CMK (cell line): ENCODE measurements at regions not wholly inside any gene's neighbourhood (a gene's known extent, or its start where the extent isn't known, plus 50 kb on each side); places are given as distances from the start of the nearest gene placed in this dataset.
A peak's percentile ranks its signal among the peaks of the same experiment; 100 is the strongest.

ENCODE experiments used
- DNase-seq: peaks from one replicate; pipeline ENCODE4 v3.0.0-alpha.2; 2010; ENCODE audit warnings: low read depth

DNA sequence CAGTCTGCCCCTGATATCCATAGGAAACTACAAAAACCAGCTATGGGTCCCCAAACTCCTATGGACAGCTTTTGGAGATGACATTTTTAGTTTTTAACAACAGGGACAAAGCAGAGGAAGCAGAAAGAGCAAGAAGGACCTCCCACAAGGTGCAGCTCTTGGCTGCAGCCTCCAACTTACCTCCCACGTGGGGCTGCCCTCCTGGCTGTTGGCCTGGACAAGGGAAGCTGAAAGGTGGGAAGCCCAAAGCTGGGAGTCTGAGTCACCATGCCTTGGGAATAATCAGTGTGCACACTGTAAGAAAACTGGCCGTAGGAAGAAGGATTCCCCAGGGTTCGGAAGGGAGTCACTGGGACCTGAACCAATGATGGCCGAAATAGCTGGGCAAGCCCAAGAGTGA is 51.8 kb upstream of the PAX1 start:
- DNase-seq: no peak

DNA sequence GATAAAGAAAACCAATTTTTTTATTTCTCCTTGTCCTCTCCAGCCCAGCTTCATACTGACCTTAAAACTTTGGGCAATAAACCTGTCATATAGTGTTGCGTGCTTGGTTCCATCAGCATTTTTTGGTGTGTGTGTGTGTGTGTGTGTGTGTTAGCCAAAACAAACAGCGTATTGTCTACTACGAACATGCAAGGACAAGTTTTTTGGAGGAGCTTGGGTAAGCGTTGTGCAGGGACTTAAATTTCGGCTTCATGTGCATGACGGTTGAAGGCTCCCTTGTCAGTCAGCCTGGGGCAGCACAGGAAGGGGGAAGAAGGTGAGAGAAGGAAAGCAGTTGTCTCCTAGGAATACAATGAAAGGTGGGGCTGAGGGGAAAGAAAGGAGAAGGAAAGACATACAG is 62.0 kb upstream of the PAX1 start:
- DNase-seq: no peak

DNA sequence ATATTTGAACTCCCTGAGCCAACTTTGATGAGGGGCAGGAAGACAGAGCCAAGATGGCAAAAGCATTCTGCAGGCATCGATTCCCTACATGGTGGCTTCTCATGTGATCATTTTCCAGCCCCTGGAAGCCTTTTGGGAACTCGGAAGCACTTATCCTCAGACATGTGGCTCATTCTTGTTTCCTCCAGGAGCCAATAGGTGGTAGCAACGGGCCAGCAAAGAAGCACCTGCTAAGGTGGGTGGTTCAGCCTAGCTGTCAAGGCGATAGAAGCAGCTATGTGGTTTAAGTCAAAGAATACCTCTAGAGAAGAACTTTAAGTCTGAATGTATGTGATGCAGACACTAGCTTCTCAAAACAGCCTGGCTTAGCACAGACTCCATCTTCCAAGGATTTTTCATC is 64.9 kb upstream of the PAX1 start:
- DNase-seq: no peak

DNA sequence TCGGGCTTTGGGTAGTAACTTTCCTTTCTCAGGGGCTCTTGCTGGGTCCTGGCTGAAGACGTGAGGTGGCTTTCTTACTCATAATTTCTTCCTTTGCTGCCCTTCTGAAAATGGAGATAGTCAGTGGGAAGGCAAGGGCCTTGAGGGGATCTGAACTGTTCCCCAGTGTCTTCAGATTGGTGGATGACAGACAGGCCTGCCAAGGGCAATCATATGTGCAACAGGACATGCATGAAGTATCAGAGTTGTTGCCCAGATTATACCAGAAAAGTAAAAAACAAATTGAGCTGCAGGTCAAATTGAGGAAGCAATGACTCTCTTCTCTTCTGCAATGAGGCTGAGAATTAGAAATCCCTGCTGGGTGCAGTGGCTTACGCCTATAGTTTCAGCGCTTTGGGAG is 71.6 kb upstream of the PAX1 start:
- DNase-seq: no peak

DNA sequence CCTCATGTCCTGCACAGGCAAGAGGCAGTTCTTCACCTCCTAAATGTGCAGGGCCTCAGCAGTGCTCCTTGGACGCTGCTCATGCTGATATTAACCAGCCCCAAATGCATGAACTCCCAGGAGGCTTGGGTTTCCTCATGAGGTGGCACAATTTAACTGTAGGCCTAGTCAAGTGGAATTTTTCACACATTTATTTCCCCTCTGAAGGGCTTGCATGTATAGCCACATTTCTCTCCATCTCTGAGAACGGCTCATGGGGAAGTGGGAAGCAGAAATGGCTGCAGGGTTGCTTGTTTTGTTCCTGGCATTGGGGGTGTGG is 72.8 kb upstream of the PAX1 start:
- no peak for DNase-seq

DNA sequence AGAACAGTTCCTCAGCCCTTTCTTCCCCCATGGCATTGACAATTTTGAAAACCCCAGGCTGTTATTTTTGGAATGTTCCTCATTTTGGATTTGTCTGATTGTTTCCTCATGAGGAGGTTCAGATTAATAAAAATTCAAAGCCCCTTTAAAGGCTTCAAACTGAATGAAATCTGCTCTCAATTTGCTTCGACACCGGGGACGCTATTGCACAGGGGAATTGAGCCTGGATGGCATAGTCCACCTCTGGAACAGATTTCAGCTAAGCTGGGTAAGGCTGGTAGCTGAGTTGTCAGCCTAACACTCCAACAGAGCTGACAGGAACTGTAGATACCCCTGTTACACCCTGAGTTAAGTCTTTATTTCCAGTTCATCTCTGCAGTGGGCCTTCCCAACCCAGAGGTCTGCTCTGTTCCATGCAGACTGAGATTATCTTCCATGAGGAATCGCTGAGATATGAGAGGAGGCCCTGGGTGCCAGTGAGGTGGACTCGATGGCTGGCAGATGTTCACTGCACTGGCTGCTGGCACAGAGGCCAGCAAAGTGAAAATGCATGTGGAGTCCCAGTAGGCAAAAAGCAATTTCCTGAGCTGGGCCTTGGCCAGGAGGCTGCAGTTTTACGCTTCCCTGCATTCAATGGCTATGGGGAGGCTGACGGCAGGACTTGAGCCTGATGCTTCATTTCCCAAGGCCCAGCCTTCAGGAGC is 73.3 kb upstream of the PAX1 start:
- no peak for DNase-seq

DNA sequence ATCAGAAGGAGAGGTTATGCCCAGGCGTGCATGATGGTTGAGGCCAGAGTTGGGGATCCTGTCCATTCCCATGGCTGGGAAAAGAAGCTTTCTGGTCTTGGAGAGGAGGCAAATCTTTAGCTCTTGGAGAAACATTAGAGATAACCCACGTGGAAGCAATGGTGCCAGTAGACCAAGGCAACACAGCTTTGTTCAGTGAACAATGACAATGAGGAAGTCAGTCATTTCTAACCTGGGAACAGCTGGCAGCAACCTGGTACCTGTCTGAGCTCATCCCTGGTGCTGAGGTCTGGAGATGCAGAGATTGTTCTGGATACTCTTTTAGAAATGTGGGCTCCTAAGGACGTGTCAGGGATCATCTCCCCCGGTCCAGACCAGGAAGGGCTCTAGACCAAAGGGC is 76.7 kb upstream of the PAX1 start:
- DNase-seq: no peak

DNA sequence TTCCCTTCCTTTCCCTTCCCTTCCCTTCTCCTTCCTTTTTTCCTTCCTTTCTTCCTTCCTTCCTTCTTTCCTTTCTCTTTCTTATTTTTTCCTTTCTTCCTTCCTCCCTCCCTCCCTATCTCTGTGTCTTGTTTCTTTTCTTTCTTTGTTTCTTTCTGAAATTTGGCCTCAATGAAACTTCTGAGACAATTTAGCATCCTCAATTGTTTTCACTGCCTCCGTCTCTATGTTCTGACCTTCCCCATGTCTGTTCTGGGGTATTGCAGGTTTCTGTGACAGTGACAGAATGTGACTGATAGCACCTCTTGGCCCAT is 81.7 kb upstream of the PAX1 start:
- no peak for DNase-seq

DNA sequence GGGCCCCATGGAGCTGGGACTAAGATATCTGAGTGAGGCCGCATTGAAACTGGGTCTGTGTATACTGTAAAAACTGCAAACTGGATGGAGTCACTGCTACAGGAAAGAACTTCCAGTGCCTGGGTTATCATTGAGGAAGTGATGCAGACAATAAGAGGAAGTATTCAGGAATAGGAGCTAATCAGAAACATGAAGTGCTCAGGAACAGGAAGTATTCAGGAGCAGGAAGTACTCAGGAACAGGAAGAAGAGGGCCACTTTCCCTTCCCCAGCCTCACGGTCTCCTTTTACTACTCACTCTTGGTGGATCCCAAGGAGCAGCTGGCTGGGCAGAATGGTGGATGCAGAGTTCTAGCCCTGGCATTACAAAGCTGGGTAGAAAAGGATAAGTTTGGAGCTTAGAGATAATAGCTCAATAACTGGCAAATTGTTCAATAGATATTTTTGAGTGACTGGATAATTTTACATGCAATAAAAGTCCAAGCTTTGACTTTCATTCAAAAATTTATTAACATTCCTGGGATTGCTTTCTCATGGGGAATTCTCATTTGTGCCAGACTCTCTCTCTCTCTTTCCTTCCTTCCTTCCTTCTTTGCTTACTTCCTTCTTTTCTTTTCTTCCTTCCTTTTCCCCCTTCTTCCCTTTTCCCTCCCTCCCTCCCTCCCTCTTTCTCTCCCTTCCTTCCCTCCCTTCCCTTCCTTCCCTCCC is 82.2 kb upstream of the PAX1 start:
- DNase-seq: no peak

DNA sequence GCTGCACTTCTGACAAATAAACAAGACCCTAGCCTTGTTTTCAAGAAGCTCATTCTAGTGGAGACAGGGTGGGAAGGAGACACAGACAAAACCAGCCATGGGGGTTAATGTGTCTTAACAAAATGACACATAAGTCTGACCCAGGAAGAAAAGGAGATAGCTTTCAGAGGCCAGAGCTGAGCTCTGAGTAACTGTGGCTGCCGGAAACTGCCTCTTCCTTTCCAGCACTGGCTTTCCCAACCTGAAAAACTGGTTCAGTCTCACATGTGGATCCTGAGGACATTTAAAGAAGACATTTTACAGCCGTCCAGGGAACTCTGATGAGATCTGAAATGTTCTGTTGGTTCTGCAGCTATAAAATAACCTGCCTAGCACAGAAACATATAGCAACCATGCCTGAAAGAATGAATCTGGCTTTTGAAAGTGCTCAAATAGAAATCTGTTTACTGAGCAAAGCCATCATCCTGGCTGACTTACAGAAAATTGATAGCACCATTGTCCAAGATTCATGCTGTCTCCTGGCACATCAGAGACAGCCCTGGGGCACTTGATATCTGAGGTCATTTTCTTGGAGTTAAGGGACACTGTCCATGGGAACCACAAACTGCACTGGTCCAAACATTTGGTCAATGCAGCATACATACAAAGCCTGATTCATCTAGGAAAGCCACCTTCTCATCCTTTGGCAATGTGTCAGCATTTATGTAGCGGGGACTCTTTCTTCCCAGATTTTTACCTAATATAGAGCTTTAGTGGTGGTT is 83.2 kb upstream of the PAX1 start:
- DNase-seq: no peak

DNA sequence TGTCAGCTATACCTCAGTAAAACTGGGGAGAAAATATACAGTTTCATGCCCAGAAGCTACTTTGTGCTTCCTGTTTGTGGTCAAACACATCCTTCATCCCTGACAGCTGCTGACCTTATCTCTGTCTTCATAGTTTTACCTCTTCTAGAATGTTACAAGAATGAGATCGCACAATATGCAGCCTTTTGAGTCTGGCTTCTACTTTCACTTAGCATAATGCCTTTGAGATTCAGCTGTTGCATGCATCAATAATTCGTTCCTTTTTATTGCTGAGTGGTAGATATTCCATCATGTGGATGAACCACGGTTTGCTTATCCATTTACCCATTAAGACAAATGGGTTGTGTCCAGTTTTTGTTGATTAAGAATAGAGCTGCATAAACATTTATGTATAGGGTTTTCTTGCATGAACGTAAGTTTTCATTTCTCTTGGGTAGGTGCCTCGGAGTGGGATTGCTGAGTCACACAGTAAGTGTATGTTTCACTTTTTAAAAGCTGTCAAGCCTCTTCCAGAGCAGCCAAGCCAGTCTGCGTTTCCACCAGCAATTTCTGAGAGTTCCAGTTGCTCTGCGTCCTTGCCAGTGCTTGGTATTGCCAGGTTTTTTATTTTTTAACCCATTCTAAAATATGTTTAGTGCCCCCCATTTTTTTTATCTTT is 86.6 kb upstream of the PAX1 start:
- no peak for DNase-seq

DNA sequence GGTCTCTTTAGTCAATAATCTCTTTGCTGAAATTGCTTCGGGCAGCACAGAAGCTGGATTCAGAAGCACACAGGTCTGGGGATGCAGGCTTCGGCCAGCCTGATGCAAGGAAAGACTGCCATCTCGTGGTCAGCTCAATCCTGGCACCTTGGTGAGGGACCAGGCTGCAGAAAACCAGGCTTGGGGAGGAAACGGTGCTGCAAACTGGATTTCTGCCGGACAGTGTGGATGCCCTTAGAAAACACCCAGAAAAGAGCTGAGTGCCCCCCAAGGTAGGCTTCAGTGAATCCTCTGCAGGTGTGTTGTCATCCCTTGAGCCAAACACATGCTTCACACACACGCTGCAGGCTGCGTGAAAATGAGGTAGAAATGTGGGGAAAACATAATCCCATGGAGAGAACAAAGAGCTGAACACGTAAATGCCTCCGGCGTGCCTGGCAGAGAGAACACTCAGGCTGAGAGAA is 89.8 kb upstream of the PAX1 start:
- DNase-seq: peak; percentile 22

DNA sequence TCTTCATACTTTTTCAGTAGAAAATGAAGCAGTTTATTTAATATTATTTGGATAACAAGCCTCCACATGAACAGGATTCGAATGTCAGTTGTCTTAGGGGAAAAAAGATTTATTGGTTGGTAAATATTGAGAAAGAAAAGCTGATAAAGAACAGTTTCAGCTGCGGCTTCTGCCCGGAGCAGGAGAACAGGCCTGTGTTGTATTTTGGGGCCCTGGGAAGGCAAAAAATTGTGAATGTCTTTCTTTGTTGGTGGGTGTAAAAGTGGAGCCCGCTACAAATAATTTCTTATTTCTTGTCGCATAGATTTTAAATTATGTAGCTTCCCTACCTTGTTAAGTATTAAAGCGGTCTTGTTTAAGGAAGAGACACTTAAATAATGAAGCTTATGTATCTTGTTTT is 90.5 kb upstream of the PAX1 start:
- no peak for DNase-seq

DNA sequence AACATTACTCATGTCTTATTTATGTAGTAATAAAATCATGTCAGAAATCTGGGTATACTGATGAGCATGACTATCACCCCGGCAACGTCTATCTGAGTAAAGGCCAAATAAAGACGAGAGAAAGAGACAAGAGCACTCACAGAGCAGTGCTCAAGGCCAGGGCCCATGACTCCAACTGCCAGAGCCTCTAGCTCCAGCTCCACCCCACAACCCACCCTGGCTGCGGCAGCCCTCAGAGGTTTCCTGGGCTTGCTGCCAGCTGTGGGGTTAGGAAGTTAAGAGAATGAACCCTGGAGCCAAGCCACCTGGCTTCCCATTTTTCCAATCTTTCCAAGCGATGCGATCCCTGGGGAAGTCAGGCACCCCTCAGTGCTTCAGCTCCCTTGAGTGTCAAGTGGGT is 92.0 kb upstream of the PAX1 start:
- no peak for DNase-seq

DNA sequence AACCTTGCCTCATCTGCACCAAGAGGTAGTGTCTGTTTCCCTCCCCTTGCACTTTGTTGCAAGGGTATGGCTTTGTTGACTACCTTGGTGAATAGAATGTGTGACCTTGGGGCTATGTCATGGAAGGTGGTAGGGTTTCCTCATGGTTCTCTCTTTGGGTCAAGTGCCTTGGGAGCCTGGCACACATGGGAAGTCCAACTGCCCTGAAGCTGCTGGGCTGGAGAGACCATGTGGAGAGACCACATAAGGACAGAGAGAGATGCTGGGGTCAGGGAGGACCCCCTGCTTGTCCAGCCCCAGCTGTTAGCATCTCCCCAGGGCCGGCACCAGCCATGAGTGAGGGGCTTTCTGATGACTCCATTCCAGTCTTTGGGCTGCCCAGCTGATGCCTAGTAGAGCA is 95.5 kb upstream of the PAX1 start:
- no peak for DNase-seq

DNA sequence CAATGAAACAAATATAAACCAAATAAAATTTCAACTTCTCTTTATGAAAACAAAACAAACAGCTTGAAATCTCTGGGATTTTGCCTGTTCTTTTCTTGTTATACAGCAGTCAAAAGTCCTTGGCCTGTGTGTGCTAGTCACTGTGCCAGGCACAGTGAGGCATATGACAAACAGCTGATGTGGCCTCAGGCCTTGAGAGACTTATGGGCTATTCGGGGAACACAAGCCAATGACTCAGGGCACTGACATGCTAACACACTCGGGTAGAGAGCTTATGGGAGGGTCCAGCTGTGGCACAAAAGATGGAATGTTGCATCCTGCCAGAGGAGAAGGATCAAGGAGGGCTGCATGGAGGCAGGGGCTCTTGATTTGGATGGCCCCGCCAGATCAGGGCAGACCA is 95.4 kb upstream of the NKX2-2 start:
- DNase-seq: no peak

DNA sequence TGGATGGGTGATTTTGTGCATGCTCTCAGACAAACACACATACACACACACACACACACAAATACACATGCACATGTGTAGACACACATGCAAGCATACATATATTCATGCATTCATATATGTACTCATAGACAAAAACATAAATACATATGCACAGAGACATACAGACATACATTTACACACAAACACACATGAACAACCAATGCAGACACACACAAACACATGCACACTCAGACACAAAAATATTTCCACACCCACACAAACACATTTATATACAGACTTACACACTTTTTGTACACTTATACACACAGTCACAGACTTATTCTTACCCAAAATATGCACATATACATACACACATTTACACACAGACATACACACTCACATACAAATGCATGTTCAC is 94.9 kb upstream of the NKX2-2 start:
- no peak for DNase-seq

DNA sequence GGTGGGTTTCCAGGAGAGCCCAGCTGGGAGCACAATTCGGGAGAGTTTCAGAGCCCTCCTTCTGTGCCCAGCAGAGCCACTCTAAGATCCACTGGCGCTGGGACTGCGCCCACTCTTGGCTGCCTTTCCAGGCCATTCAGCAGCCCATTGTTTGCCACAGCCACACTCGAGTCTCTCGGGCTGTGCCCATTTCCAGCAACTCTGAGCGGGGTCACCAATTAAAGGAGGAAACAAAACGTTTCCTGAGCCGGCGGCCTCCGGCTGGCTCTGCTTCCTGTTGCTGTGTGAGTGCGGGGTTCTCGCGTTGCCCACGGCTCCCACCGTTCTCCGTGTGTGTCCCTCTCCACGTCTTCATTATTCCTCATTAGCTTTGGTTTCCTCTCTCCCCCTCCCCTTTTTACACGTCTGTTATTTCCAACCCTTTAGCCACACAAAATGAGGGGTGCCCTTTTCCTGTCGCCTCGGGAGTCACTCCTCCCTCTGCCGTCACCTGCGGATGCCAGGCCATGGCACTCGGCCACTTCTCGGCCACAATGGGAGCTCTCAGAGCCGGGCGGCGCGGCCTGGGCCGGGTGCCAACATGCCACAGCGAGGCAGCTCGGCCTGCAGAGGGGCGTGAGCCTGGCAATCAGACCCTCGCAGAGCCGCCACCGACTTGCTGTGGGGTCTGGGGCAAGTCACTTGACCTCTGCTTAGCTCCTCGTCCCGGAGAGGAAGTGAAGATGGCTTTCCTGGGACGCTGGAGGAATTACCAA is 94.3 kb upstream of the NKX2-2 start:
- DNase-seq: no peak

DNA sequence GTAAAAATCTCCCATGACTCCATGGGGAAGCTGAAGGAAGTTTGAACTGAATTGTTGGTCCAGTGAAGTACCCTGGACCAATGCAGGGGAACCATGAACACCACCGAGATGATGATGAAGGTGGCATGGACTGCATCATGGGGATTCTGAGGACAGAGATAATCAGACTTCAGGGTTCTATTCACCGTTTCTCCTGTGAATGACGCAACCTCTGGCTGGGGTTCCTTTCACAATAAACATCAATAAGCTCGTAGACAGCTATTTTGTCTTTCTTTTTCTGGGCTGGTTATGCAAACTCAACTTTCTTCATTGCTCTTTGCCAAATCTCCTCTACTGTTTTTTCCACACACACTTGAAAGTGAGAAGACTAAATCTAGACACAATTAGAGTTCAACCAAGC is 87.9 kb upstream of the NKX2-2 start:
- DNase-seq: no peak

DNA sequence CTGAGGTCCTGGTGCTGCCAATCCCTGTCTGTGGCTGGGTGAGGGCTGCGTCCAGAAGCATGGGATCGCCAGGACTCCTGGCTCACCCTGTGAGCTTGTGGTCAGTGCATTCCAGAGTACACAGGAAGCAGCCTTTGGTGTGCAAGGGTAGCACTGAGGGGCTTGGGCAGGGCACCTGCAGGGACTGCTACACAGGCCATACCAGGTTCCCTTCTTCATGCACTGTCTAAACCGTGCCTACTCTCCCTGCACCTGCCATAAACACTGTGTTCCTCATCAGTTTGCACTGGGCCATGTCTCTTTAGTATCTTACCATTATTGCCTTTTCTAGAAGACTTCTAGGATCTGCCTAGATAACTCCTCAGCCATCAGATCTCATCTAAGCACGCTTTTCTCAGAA is 72.8 kb upstream of the NKX2-2 start:
- no peak for DNase-seq

DNA sequence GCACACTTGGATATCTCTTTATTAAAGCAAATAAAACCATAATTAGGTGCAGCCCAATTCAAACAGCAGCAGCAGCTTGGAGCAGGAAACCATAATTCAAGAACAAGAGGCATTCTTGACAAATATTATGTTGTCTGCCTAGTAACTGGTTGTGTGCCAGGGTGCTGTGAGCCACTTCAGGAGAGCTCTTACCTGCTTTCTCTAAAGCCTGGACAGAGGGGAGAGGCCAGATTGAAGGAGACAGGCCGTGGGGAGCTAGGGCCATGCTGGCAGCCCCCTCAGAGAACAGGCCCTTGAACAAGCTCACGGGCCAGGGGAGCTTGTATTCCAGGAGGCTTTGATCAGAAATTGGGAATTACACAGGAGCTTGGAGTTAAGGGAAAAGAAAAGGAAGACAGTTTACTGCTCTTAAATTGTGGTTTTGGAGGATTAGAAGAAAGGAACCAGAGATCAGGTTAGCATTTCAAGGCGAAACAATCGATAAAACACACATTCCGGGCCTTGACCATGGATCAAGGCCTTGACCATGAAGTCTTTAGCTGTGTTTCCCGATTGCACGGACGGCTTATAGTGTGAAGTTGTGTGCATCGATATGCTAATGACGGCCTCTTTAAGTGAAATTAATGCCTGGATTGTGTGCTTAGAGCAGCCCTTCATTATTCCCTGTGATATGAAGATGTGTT is 69.8 kb upstream of the NKX2-2 start:
- no peak for DNase-seq

DNA sequence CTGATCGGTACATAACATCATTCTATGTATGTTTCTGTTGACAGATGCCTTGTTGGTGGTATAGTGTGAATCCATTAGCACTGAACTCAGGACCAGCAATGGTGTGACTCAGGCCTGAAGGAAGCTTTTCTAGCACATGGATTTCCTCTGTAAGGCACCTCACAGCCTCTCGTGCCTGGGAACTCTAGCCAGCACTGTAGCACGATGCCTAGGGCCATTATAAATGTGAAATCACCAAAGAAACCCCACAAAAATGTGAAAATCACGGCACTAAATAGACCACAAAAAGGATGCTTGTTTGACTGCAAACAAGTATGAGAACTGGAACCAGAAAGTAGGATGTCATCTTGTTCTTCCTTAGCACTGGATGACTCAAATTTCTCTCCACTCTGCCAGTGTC is 63.7 kb upstream of the NKX2-2 start:
- DNase-seq: no peak
